Activated T-helper 1 cell treated with anti-CD3 and anti-CD28 coated beads, Interleukin-12 subunit alpha, Interleukin-12 subunit beta, Interleukin-2, Interleukin-4 antibody, amounts not matched to agents 30 ng/mL and 10 ng/mL and 1 ng/mL, durations not matched to agents 14 hours and 24 hours and 36 hours (primary cell): ENCODE measurements at regions not wholly inside any gene's neighbourhood (a gene's known extent, or its start where the extent isn't known, plus 50 kb on each side); places are given as distances from the start of the nearest gene placed in this dataset.
"Not testable (repeated sequence)": the region's sequence is repeated elsewhere in the genome, so short reads cannot be mapped to it uniquely, and the experiment has no call there.

ENCODE experiments used
- DNase-seq: peaks from one replicate; pipeline ENCODE4 v3.0.0; 2021; ENCODE audit warnings: low spot score
- H3K27ac Mint-ChIP-seq: one replicate; pipeline ENCODE4 v1.8.0; 2021; ENCODE audit warnings: mild to moderate bottlenecking, mixed read lengths
- H3K27me3 Mint-ChIP-seq: one replicate; pipeline ENCODE4 v1.8.0; 2022; ENCODE audit warnings: mild to moderate bottlenecking, moderate library complexity, mixed read lengths; ENCODE audit not compliant: insufficient read depth
- H3K36me3 Mint-ChIP-seq: one replicate; pipeline ENCODE4 v1.8.0; 2021; ENCODE audit warnings: low read depth, mixed read lengths
- H3K4me1 Mint-ChIP-seq: one replicate; pipeline ENCODE4 v1.8.0; 2021; ENCODE audit warnings: low read depth, mixed read lengths
- H3K4me3 Mint-ChIP-seq: one replicate; pipeline ENCODE4 v1.8.0; 2021; ENCODE audit warnings: mild to moderate bottlenecking, moderate library complexity, mixed read lengths
- H3K9me3 Mint-ChIP-seq: one replicate; pipeline ENCODE4 v1.8.0; 2021; ENCODE audit warnings: mixed read lengths
- intact Hi-C: fragments of 100-400 bp; cut with micrococcal nuclease; formaldehyde crosslinking; loops from one replicate; pipeline ENCODE4 v1.15.1; 2024

DNA sequence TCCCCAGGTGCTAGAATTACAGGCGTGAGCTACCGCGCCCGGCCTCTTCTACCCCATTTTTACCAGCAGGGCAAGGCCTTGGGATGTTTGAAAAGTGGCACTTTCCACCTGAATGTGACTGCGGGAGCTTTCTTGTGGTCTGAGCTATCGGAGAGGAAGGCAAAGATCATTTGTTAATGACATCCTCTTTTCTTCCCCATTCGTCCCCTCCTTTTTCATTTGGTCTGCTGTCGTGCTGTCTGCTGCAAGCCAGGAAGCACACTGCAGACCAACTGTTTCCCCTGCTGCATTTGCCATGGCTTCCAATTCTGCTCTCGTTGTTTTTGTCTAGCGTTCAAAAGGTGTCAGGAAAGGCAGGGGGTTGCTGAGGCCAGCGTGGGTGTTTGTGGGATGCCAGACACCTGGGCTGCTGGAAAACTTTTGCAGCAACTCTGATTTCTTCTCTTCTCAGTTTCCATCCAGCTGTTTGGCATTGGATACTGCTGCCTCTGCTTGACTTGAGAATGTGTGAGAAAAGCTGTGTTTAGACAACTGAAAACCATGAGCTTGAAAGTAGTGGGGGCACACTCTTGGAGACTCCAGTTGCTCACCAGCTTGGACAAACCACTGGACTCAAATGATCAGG, 196.4 kb upstream of the MSX2 start:
- H3K27me3 Mint-ChIP-seq = no peaks in the 10 kb centered on the region
- H3K4me1 Mint-ChIP-seq = no peaks in the 10 kb centered on the region
- no peaks in the 10 kb centered on the region for H3K36me3 Mint-ChIP-seq
- H3K4me3 Mint-ChIP-seq = no peak overlapping the region
- no peak for DNase-seq
- no peaks in the 10 kb centered on the region for H3K9me3 Mint-ChIP-seq
- intact Hi-C loops = no loop called here
- H3K27ac Mint-ChIP-seq = no peak overlapping the region

DNA sequence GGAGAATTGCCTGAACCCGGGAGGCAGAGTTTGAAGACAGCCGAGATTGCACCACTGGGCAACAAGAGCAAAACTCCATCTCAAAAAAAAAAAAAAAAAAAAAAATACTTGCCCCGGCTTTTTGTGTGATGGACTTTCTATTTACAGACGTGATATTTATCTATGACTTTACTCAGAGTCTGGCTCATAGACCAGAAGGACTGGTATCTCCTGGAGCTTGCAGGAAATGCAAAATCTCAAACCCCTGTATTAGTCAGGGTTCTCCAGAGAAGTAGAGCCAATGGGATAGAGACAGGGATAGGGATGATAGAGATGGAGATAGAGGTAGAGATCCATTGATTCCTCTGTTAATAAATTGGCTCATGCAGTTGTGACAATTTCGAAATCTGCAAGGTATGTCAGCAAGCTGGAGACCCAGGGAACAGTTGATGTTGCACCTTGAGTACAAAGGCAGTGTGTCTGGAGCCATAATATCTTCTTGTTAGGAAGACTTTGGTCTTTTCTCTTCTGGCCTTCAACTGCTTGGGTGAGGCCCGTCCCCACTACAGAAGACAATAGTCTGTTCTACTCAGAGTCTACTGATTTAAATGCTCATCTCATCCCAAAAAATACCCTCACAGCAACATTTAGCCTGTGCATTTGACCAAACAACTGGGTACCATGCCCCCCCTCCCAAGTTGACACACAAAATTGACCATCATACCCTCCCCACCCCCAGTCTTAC, 195.4 kb upstream of the MSX2 start:
- Mint-ChIP-seq H3K27ac (no peak overlapping the region), H3K4me3 (no peak overlapping the region), H3K4me1 (no peaks in the 10 kb centered on the region), H3K27me3 (no peaks in the 10 kb centered on the region), H3K9me3 (no peaks in the 10 kb centered on the region), H3K36me3 (no peaks in the 10 kb centered on the region)
- intact Hi-C loops = no loop called here
- DNase-seq = no peak

DNA sequence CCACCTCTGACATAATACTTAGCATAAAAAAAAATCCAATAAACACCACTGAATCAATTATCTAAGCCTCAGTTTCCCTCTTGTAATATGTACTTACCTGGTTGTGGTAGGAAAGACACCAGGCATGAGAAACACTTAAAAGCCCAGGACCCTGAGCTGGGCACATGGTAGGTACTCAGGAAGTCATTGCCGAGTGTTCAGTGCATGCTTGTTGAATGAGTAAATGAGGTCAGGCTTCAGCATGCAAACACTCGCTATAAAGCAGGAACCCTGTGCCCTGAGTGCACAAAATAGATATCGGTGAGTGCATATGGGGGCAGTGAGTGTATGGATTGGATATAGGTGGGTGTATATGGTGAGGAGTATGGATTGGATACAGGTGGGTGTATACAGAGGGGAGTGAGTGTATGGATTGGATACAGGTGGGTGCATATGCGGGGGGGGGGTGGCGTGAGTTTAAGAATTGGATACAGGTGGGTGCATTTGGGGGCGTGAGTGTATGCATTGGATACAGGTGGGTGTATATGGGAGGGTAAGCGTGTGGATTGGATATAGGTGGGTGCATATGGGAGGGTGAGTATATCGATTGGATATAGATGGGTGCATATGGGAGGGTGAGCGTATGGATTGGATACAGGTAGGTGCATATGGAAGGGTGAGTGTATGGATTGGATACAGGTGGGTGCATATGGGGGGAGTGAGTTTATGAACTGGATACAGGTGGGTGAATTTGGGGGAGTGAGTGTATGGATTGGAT, 194.3 kb upstream of the MSX2 start:
- H3K4me1 Mint-ChIP-seq = no peaks in the 10 kb centered on the region

DNA sequence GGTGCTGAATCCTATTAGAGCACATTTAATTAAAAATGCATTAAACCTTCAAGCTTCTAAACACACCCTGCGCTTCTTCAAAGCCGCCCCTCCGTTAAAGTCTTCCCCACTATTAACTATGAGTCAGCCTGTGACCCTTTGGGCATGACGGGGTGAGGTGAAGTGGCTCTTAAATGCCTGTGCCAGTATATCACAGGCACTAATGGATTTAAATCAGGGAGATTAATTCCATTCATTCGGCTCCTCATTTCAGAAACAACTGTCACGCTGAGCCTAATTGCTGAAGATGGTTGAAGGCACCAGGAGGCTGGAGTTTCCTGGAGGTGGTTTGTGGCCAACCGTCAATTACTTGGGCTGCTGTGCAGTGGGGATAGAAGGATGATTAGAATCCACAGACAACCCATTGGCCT, 192.6 kb upstream of the MSX2 start:
- Mint-ChIP-seq H3K4me1 (no peaks in the 10 kb centered on the region), H3K9me3 (no peaks in the 10 kb centered on the region), H3K27ac (no peak overlapping the region), H3K27me3 (no peaks in the 10 kb centered on the region), H3K36me3 (no peaks in the 10 kb centered on the region), H3K4me3 (no peak overlapping the region)
- intact Hi-C loops = no loop called here
- no peak for DNase-seq

More for the DNA sequence above, 194.3 kb upstream of the MSX2 start:
- H3K36me3 Mint-ChIP-seq = no peaks in the 10 kb centered on the region
- no peak overlapping the region for H3K27ac Mint-ChIP-seq
- no peaks in the 10 kb centered on the region for H3K27me3 Mint-ChIP-seq
- intact Hi-C loops = no loop called here
- H3K9me3 Mint-ChIP-seq = no peaks in the 10 kb centered on the region
- DNase-seq = no peak
- no peak overlapping the region for H3K4me3 Mint-ChIP-seq

DNA sequence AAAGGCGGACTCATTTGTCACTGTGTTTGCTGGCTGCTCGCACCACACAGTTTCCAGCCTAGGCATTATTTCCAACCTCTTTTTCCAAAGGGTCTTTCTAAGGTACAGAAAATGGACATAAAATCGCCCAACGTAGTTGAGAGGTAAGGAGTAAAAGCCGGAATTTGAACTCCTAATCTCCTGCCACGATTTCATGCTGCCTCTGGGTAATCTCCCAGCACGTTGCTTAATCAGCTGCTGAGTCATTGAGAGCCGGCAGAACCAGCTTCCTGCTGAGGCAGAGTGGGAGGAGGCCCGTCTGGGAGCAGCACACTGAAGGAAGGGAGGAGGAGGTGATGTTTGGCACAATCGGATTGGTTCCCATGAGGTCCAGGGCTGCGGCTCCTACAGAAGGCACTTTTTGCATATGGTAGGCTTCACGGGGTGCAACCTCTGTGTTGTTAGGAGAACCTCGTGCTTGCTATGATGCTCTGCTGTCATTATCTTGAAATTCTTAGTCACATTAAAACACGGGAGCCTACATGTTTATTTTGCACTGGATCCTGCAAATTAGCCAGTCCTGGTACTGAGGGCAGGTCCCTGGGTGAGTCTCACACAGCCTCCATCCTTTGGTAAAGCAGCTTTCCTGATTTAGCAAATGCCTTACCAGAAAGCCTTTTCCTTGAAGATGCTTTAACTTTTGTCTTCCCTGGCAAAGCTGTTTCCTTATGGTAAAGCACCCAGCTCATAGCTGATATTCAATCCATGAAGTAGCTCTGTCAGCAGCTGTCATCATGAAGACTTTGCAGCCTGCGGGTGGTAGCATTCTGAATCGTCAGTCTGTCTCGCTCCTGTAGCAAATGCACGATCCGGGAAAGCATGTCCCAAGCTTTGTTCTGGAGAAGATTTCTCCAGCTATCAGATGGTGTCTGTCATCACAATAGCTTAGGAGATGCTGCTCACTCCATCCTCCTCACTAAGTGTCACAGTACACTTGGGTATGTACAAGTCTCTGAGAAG, 191.6 kb upstream of the MSX2 start:
- Mint-ChIP-seq H3K27ac (no peak overlapping the region), H3K36me3 (no peaks in the 10 kb centered on the region), H3K27me3 (no peaks in the 10 kb centered on the region), H3K4me3 (no peak overlapping the region), H3K4me1 (no peaks in the 10 kb centered on the region), H3K9me3 (no peaks in the 10 kb centered on the region)
- no peak for DNase-seq
- intact Hi-C loops = no loop called here

DNA sequence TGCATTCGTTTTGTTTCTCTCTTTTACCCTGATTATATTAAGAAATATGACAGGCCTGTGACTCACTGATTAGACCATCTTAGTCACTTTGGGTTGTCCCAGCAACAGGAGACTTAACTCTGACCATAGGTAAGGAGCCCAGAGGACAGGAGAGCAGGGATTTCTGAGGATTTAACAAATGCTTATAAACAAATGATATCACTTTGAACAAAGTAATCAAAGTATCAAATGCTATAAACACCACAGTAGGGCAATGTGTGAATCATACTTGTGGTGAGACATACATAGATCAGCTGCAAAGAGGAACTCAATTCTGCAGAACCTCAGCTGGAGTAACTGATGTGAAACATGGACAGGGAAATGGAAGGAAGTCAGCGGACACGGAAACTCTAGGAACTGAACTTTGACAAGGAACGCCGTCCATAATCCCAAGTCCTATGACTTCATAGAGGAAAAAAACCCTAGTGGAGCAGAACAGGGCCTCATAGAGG, 190.6 kb upstream of the MSX2 start:
- DNase-seq = no peak
- Mint-ChIP-seq H3K9me3 (peaks cover 7% of the 10 kb centered on the region), H3K36me3 (no peaks in the 10 kb centered on the region), H3K4me1 (peaks cover 5% of the 10 kb centered on the region), H3K27ac (no peak overlapping the region), H3K4me3 (no peak overlapping the region), H3K27me3 (no peaks in the 10 kb centered on the region)
- intact Hi-C loops = no loop called here

DNA sequence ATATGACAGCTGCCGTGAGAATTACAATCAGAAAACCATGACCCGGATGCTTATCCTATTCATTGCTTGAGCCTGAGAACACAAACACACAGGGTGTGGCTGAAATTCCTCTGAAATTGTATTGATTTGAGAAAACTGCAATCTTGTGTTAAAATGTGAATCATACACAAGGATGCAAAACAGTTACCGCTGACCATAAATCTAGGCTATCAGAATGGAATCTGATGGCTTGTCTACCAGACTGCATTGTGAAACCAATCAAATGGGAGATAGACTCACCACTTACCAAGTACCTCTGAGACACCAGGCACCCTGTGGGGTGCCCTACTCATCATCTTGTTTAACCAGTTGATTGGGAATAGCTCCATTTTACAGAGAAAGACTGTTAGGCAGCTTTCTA, 188.7 kb upstream of the MSX2 start:
- no peak overlapping the region for H3K27ac Mint-ChIP-seq
- intact Hi-C loops = no loop called here
- no peak for DNase-seq
- H3K4me1 Mint-ChIP-seq = peaks cover 5% of the 10 kb centered on the region
- H3K27me3 Mint-ChIP-seq = no peaks in the 10 kb centered on the region
- peaks cover 7% of the 10 kb centered on the region for H3K9me3 Mint-ChIP-seq
- no peak overlapping the region for H3K4me3 Mint-ChIP-seq
- H3K36me3 Mint-ChIP-seq = no peaks in the 10 kb centered on the region

DNA sequence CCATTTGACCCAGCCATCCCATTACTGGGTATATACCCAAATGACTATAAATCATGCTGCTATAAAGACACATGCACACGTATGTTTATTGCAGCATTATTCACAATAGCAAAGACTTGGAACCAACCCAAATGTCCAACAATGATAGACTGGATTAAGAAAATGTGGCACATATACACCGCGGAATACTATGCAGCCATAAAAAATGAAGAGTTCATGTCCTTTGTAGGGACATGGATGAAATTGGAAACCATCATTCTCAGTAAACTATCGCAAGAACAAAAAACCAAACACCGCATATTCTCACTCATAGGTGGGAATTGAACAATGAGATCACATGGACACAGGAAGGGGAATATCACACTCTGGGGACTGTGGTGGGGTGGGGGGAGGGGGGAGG, 184.6 kb upstream of the MSX2 start:
- intact Hi-C loops, H3K27ac Mint-ChIP-seq, H3K4me3 Mint-ChIP-seq, H3K36me3 Mint-ChIP-seq, H3K4me1 Mint-ChIP-seq, DNase-seq, H3K27me3 Mint-ChIP-seq, H3K9me3 Mint-ChIP-seq: not testable (repeated sequence)

DNA sequence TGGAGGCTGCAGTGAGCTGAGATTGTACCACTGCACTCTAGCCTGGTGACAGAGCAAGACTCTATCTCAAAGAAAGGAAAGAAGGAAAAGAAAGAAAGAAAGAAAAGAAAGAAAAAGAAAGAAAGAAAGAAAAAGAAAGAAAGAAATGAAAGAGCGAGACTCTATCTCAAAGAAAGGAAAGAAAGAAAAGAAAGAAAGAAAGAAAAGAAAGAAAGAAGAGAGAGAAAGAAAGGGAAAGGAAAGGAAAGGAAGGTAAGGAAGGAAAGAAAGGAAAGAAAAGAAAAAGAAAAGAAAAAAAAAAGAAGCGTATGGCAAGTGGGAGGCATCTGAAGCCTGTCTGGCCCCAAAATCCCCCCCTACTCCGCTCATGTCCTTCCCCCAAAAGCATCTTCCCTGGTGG, 182.3 kb upstream of the MSX2 start:
- DNase-seq = no peak
- Mint-ChIP-seq H3K4me3 (no peak overlapping the region), H3K27ac (no peak overlapping the region), H3K36me3 (no peaks in the 10 kb centered on the region), H3K9me3 (peaks cover 7% of the 10 kb centered on the region), H3K27me3 (no peaks in the 10 kb centered on the region), H3K4me1 (peaks cover 5% of the 10 kb centered on the region)
- intact Hi-C loops = no loop called here

DNA sequence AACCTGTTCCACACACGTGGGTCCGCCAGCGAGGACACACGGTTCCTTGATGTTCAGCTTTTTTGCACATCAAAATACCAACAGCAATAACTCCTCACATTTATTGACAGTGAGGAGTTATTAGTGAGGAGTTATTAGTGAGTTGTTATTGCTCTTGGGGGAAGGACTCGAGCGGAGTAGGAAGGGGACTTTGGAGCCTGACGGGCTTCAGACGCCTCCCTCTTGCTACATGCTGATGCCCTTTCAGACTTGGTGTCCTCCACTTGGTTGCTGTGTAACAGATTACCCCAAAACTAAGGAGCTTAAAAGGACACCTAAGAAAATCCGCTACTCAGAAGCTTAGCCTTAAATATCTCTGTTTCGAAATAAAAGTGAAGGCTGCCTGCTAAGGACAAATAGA, 181.9 kb upstream of the MSX2 start:
- Mint-ChIP-seq H3K4me3 (no peak overlapping the region), H3K9me3 (peaks cover 7% of the 10 kb centered on the region), H3K27me3 (no peaks in the 10 kb centered on the region), H3K27ac (no peak overlapping the region), H3K4me1 (peaks cover 5% of the 10 kb centered on the region), H3K36me3 (no peaks in the 10 kb centered on the region)
- no peak for DNase-seq
- intact Hi-C loops = no loop called here

DNA sequence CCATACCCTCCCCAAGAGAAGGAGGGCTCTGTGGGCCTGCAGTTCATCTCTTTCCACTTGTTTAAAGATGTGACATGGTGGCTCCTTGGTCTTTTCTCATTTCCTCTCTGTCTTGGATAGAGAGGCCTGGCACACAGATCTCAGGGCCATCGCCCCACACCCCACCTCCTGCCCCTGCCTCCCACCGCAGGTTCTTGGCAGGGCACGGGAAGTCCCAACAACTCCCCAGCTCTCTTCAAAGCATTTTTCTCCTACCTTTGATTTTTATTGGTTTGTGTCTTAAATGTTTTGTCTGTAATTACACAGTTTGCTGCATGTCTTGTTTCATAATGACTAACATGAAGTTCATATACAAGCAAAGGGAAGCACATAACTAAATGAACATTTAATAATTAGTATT, 178.5 kb upstream of the MSX2 start:
- no peaks in the 10 kb centered on the region for H3K9me3 Mint-ChIP-seq
- intact Hi-C loops = no loop called here
- DNase-seq = no peak
- no peak overlapping the region for H3K27ac Mint-ChIP-seq
- H3K4me1 Mint-ChIP-seq = no peaks in the 10 kb centered on the region
- no peak overlapping the region for H3K4me3 Mint-ChIP-seq
- H3K36me3 Mint-ChIP-seq = no peaks in the 10 kb centered on the region
- H3K27me3 Mint-ChIP-seq = no peaks in the 10 kb centered on the region

DNA sequence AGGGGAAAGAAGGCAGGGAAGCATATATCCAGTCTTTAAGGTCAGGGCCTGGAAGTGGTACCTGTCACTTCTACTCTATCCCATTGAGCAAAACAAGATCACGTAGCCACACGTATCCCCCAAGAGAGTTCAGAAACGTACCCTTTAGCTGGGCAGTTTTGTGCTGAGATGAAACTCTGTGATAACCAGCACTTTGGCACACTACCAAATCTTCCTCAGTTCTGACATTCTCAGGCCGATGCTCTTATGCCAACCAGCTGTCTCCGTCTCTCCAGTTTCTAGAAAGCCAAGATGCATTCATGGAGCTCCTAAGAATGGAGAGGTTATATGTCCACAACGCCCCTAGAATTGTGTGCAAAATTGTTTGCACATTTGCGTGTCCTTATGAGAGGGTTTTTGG, 176.6 kb upstream of the MSX2 start:
- no peaks in the 10 kb centered on the region for H3K4me1 Mint-ChIP-seq
- no peak overlapping the region for H3K4me3 Mint-ChIP-seq
- H3K36me3 Mint-ChIP-seq = no peaks in the 10 kb centered on the region
- no peak for DNase-seq
- H3K27ac Mint-ChIP-seq = no peak overlapping the region
- intact Hi-C loops = no loop called here
- H3K9me3 Mint-ChIP-seq = no peaks in the 10 kb centered on the region
- H3K27me3 Mint-ChIP-seq = no peaks in the 10 kb centered on the region
